ENCODE measurements at regions not wholly inside any gene's neighbourhood (a gene's known extent, or its start where the extent isn't known, plus 50 kb on each side); places are given as distances from the start of the nearest gene placed in this dataset.
"Not testable (repeated sequence)": the region's sequence is repeated elsewhere in the genome, so short reads cannot be mapped to it uniquely, and the experiment has no call there.

- H3K36me3 ChIP-seq (ENCODE audit: control insufficient read depth in 2 of 2, insufficient read depth in 2 of 2, low read length in 2 of 2), result not testable (repeated sequence)
Observed at GRCh38 chr5:163961230-163961629, 455.8 kb downstream of the MAT2B start.

GRCh38 chr5:163963881-163964280 lies 458.5 kb downstream of the MAT2B start:
- Histone ChIP-seq H3K27me3 (ENCODE audit: control insufficient read depth in 1 of 2, insufficient read depth in 2 of 2, low read length in 2 of 2) (no peaks in the 10 kb centered on the region), H3K9ac (ENCODE audit: low read length in 2 of 2) (no peak overlapping the region), H3K9me3 (ENCODE audit: control insufficient read depth in 2 of 2, low read length in 2 of 2) (no peaks in the 10 kb centered on the region), H3K4me1 (ENCODE audit: control insufficient read depth, insufficient read depth, low read length) (no peaks in the 10 kb centered on the region), H3K4me3 (ENCODE audit: low read length in 2 of 2) (no peak overlapping the region), H3K36me3 (ENCODE audit: control insufficient read depth in 2 of 2, insufficient read depth in 2 of 2, low read length in 2 of 2) (no peaks in the 10 kb centered on the region), H3K27ac (ENCODE audit: low read length) (no peak overlapping the region)

More at GRCh38 chr5:163961230-163961629, 455.8 kb downstream of the MAT2B start:
- not testable (repeated sequence) for H3K27me3 ChIP-seq (ENCODE audit: control insufficient read depth in 1 of 2, insufficient read depth in 2 of 2, low read length in 2 of 2); H3K4me1 ChIP-seq (ENCODE audit: control insufficient read depth, insufficient read depth, low read length); H3K9ac ChIP-seq (ENCODE audit: low read length in 2 of 2); H3K27ac ChIP-seq (ENCODE audit: low read length); H3K4me3 ChIP-seq (ENCODE audit: low read length in 2 of 2); H3K9me3 ChIP-seq (ENCODE audit: control insufficient read depth in 2 of 2, low read length in 2 of 2)

GRCh38 chr5:163964671-163965070 lies 459.3 kb downstream of the MAT2B start:
- H3K27ac ChIP-seq (ENCODE audit: low read length), result no peak overlapping the region
- H3K9me3 ChIP-seq (ENCODE audit: control insufficient read depth in 2 of 2, low read length in 2 of 2), result no peaks in the 10 kb centered on the region
- H3K4me1 ChIP-seq (ENCODE audit: control insufficient read depth, insufficient read depth, low read length), result no peaks in the 10 kb centered on the region
- H3K9ac ChIP-seq (ENCODE audit: low read length in 2 of 2), result no peak overlapping the region
- no peaks in the 10 kb centered on the region for H3K36me3 ChIP-seq (ENCODE audit: control insufficient read depth in 2 of 2, insufficient read depth in 2 of 2, low read length in 2 of 2)
- H3K27me3 ChIP-seq (ENCODE audit: control insufficient read depth in 1 of 2, insufficient read depth in 2 of 2, low read length in 2 of 2), result no peaks in the 10 kb centered on the region
- no peak overlapping the region for H3K4me3 ChIP-seq (ENCODE audit: low read length in 2 of 2)

- Histone ChIP-seq H3K4me1 (ENCODE audit: control insufficient read depth, insufficient read depth, low read length) (no peaks in the 10 kb centered on the region), H3K9ac (ENCODE audit: low read length in 2 of 2) (no peak overlapping the region), H3K9me3 (ENCODE audit: control insufficient read depth in 2 of 2, low read length in 2 of 2) (no peaks in the 10 kb centered on the region), H3K4me3 (ENCODE audit: low read length in 2 of 2) (no peak overlapping the region), H3K27me3 (ENCODE audit: control insufficient read depth in 1 of 2, insufficient read depth in 2 of 2, low read length in 2 of 2) (no peaks in the 10 kb centered on the region), H3K27ac (ENCODE audit: low read length) (no peak overlapping the region), H3K36me3 (ENCODE audit: control insufficient read depth in 2 of 2, insufficient read depth in 2 of 2, low read length in 2 of 2) (no peaks in the 10 kb centered on the region)
Observed at GRCh38 chr5:163967268-163967667, 461.8 kb downstream of the MAT2B start.

GRCh38 chr5:163968651-163969050 lies 463.2 kb downstream of the MAT2B start:
- Histone ChIP-seq H3K9me3 (ENCODE audit: control insufficient read depth in 2 of 2, low read length in 2 of 2) (no peaks in the 10 kb centered on the region), H3K36me3 (ENCODE audit: control insufficient read depth in 2 of 2, insufficient read depth in 2 of 2, low read length in 2 of 2) (no peaks in the 10 kb centered on the region), H3K9ac (ENCODE audit: low read length in 2 of 2) (no peak overlapping the region), H3K4me1 (ENCODE audit: control insufficient read depth, insufficient read depth, low read length) (no peaks in the 10 kb centered on the region), H3K27me3 (ENCODE audit: control insufficient read depth in 1 of 2, insufficient read depth in 2 of 2, low read length in 2 of 2) (no peaks in the 10 kb centered on the region), H3K27ac (ENCODE audit: low read length) (no peak overlapping the region), H3K4me3 (ENCODE audit: low read length in 2 of 2) (no peak overlapping the region)

- Histone ChIP-seq H3K9ac (ENCODE audit: low read length in 2 of 2) (no peak overlapping the region), H3K36me3 (ENCODE audit: control insufficient read depth in 2 of 2, insufficient read depth in 2 of 2, low read length in 2 of 2) (no peaks in the 10 kb centered on the region), H3K27me3 (ENCODE audit: control insufficient read depth in 1 of 2, insufficient read depth in 2 of 2, low read length in 2 of 2) (no peaks in the 10 kb centered on the region), H3K4me1 (ENCODE audit: control insufficient read depth, insufficient read depth, low read length) (no peaks in the 10 kb centered on the region), H3K27ac (ENCODE audit: low read length) (no peak overlapping the region), H3K9me3 (ENCODE audit: control insufficient read depth in 2 of 2, low read length in 2 of 2) (no peaks in the 10 kb centered on the region), H3K4me3 (ENCODE audit: low read length in 2 of 2) (no peak overlapping the region)
Observed at GRCh38 chr5:163976696-163977095, 471.3 kb downstream of the MAT2B start.

GRCh38 chr5:163978897-163979296 lies 473.5 kb downstream of the MAT2B start:
- Histone ChIP-seq H3K9me3 (ENCODE audit: control insufficient read depth in 2 of 2, low read length in 2 of 2) (no peaks in the 10 kb centered on the region), H3K9ac (ENCODE audit: low read length in 2 of 2) (no peak overlapping the region), H3K4me3 (ENCODE audit: low read length in 2 of 2) (no peak overlapping the region), H3K36me3 (ENCODE audit: control insufficient read depth in 2 of 2, insufficient read depth in 2 of 2, low read length in 2 of 2) (no peaks in the 10 kb centered on the region), H3K27ac (ENCODE audit: low read length) (no peak overlapping the region), H3K4me1 (ENCODE audit: control insufficient read depth, insufficient read depth, low read length) (no peaks in the 10 kb centered on the region), H3K27me3 (ENCODE audit: control insufficient read depth in 1 of 2, insufficient read depth in 2 of 2, low read length in 2 of 2) (no peaks in the 10 kb centered on the region)

- Histone ChIP-seq H3K9ac (ENCODE audit: low read length in 2 of 2) (no peak overlapping the region), H3K9me3 (ENCODE audit: control insufficient read depth in 2 of 2, low read length in 2 of 2) (no peaks in the 10 kb centered on the region), H3K27me3 (ENCODE audit: control insufficient read depth in 1 of 2, insufficient read depth in 2 of 2, low read length in 2 of 2) (no peaks in the 10 kb centered on the region), H3K27ac (ENCODE audit: low read length) (no peak overlapping the region), H3K4me1 (ENCODE audit: control insufficient read depth, insufficient read depth, low read length) (no peaks in the 10 kb centered on the region), H3K4me3 (ENCODE audit: low read length in 2 of 2) (no peak overlapping the region), H3K36me3 (ENCODE audit: control insufficient read depth in 2 of 2, insufficient read depth in 2 of 2, low read length in 2 of 2) (no peaks in the 10 kb centered on the region)
Observed at GRCh38 chr5:163988566-163988965, 483.1 kb downstream of the MAT2B start.

GRCh38 chr5:163993126-163993525 lies 487.7 kb downstream of the MAT2B start:
- no peak overlapping the region for H3K27ac ChIP-seq (ENCODE audit: low read length)
- H3K4me1 ChIP-seq (ENCODE audit: control insufficient read depth, insufficient read depth, low read length), result no peaks in the 10 kb centered on the region
- H3K27me3 ChIP-seq (ENCODE audit: control insufficient read depth in 1 of 2, insufficient read depth in 2 of 2, low read length in 2 of 2), result no peaks in the 10 kb centered on the region
- no peak overlapping the region for H3K9ac ChIP-seq (ENCODE audit: low read length in 2 of 2)
- H3K4me3 ChIP-seq (ENCODE audit: low read length in 2 of 2), result no peak overlapping the region
- no peaks in the 10 kb centered on the region for H3K9me3 ChIP-seq (ENCODE audit: control insufficient read depth in 2 of 2, low read length in 2 of 2)
- H3K36me3 ChIP-seq (ENCODE audit: control insufficient read depth in 2 of 2, insufficient read depth in 2 of 2, low read length in 2 of 2), result no peaks in the 10 kb centered on the region

GRCh38 chr5:163995206-163995605 lies 489.8 kb downstream of the MAT2B start:
- Histone ChIP-seq H3K27me3 (ENCODE audit: control insufficient read depth in 1 of 2, insufficient read depth in 2 of 2, low read length in 2 of 2) (no peaks in the 10 kb centered on the region), H3K9ac (ENCODE audit: low read length in 2 of 2) (no peak overlapping the region), H3K36me3 (ENCODE audit: control insufficient read depth in 2 of 2, insufficient read depth in 2 of 2, low read length in 2 of 2) (no peaks in the 10 kb centered on the region), H3K9me3 (ENCODE audit: control insufficient read depth in 2 of 2, low read length in 2 of 2) (no peaks in the 10 kb centered on the region), H3K4me3 (ENCODE audit: low read length in 2 of 2) (no peak overlapping the region), H3K4me1 (ENCODE audit: control insufficient read depth, insufficient read depth, low read length) (no peaks in the 10 kb centered on the region), H3K27ac (ENCODE audit: low read length) (no peak overlapping the region)

GRCh38 chr5:163997965-163998364 lies 492.5 kb downstream of the MAT2B start:
- H3K27ac ChIP-seq (ENCODE audit: low read length), result no peak overlapping the region
- no peaks in the 10 kb centered on the region for H3K9me3 ChIP-seq (ENCODE audit: control insufficient read depth in 2 of 2, low read length in 2 of 2)
- no peak overlapping the region for H3K9ac ChIP-seq (ENCODE audit: low read length in 2 of 2)
- H3K36me3 ChIP-seq (ENCODE audit: control insufficient read depth in 2 of 2, insufficient read depth in 2 of 2, low read length in 2 of 2), result no peaks in the 10 kb centered on the region
- H3K4me1 ChIP-seq (ENCODE audit: control insufficient read depth, insufficient read depth, low read length), result no peaks in the 10 kb centered on the region
- no peaks in the 10 kb centered on the region for H3K27me3 ChIP-seq (ENCODE audit: control insufficient read depth in 1 of 2, insufficient read depth in 2 of 2, low read length in 2 of 2)
- no peak overlapping the region for H3K4me3 ChIP-seq (ENCODE audit: low read length in 2 of 2)

All from stomach smooth muscle (tissue), 2 donors.